Kidney epithelial cell (primary cell): ENCODE measurements at regions not wholly inside any gene's neighbourhood (a gene's known extent, or its start where the extent isn't known, plus 50 kb on each side); places are given as distances from the start of the nearest gene placed in this dataset.
A peak's percentile ranks its signal among the peaks of the same experiment; 100 is the strongest.

Experiments used
- DNase-seq: peaks from one replicate; pipeline ENCODE4 v3.0.0-alpha.2; 2010; ENCODE audit warnings: low read depth
- H3K27me3 ChIP-seq: 2 replicates; pipeline ENCODE4 v1.6.0; 2011; ENCODE audit warnings: low read length; ENCODE audit not compliant: control insufficient read depth, insufficient read depth
- H3K36me3 ChIP-seq: 2 replicates; pipeline ENCODE4 v1.5.1; 2011; ENCODE audit warnings: low read length; ENCODE audit not compliant: control insufficient read depth, insufficient read depth
- H3K4me3 ChIP-seq: 2 replicates; pipeline ENCODE4 v1.5.1; 2011; ENCODE audit warnings: low read depth, mild to moderate bottlenecking, control low read depth, low read length
- CTCF ChIP-seq: IDR thresholded peaks from 2 replicates; pipeline ENCODE4 v1.5.1; 2011; ENCODE audit warnings: mild to moderate bottlenecking, moderate library complexity, low read length, control low read depth, inconsistent platforms; ENCODE audit not compliant: insufficient read depth, poor library complexity, severe bottlenecking

GRCh38 chr2:8628179-8628865 is 53.5 kb upstream of the ID2 start:
- Histone ChIP-seq H3K36me3 (no peaks in the 10 kb centered on the region), H3K27me3 (no peaks in the 10 kb centered on the region), H3K4me3 (no peak overlapping the region)
- DNase-seq = no peak
- peak; percentile 46 for TF ChIP-seq CTCF

- DNase-seq = no peak
- Histone ChIP-seq H3K27me3 (no peaks in the 10 kb centered on the region), H3K36me3 (no peaks in the 10 kb centered on the region), H3K4me3 (no peak overlapping the region)
- TF ChIP-seq CTCF = no peak
Observed at GRCh38 chr2:8628866-8629209, 53.0 kb upstream of the ID2 start.

- H3K4me3 ChIP-seq = no peak overlapping the region
- no peak for DNase-seq
- no peak for TF ChIP-seq CTCF
- H3K27me3 ChIP-seq = no peaks in the 10 kb centered on the region
- no peaks in the 10 kb centered on the region for H3K36me3 ChIP-seq
Observed at GRCh38 chr2:8629402-8629801, 52.5 kb upstream of the ID2 start.

DNA sequence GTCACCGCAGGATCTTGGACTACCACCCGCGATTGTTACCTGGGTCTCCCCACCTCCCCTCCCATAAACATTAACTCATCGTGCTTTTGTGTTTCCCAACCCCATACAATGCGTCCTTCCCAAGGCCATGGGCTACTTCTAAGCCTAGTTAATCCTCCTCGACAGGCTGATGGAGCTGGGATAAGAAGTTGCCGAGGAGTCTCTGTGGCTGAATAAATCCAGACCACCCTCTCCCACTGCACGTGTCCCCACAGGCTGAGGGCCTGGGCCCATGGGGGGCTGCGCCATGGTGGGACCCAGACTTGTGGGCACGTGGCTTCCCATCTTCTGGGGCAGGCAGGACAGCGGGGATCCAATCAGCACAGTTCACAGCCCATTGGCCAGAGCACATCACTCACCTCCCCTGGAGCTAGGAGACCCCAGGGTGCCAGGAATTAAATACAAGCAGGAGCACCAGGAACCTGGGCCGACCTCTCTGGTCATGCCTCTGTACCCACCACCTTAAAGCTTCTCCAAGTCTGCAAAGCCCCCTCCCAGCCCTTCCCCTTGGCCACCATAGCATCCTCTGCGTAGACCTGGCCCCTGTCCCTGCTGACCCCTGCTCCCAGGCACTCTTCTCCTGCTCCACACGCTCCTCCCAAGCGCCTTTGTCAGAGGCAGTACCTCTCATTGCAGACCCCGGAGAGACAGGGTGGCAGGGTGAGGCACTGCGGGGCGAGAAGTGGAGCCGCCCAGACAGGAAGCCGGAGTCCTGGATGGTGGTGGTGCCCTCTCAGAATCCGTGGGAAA is 51.0 kb upstream of the ID2 start:
- Histone ChIP-seq H3K27me3 (no peaks in the 10 kb centered on the region), H3K4me3 (no peak overlapping the region), H3K36me3 (no peaks in the 10 kb centered on the region)
- TF ChIP-seq CTCF = no peak
- DNase-seq = no peak

GRCh38 chr2:8631465-8632005 is 50.3 kb upstream of the ID2 start:
- no peak for TF ChIP-seq CTCF
- H3K36me3 ChIP-seq = no peaks in the 10 kb centered on the region
- no peaks in the 10 kb centered on the region for H3K27me3 ChIP-seq
- no peak for DNase-seq
- H3K4me3 ChIP-seq = no peak overlapping the region
